ENCODE measurements at regions not wholly inside any gene's neighbourhood (a gene's known extent, or its start where the extent isn't known, plus 50 kb on each side); places are given as distances from the start of the nearest gene placed in this dataset.

DNA sequence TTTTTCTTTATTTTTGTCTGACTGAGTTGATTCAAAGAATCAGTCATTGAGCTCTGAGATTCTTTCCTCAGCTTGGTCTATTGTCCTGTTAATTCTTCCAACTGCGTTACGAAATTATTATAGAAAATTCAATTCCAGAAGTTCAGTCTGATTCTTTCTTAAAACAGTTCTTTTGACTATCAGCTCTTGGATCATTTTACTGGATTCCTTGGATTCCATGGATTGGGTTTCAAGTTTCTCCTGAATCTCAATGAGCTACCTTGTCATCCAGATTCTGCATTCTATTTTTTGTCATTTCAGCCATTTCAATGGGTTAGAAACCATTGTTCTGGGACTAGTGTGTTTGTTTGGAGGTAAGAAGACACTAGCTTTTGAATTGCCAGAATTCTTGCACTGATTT is 169.3 kb downstream of the PCDH20 start:
- POLR2A ChIA-PET: no interaction called here
- WGBS (ENCODE audit: low lambda C conversion rate): 46% methylated on average over 2 of the region's 2 CpGs

DNA sequence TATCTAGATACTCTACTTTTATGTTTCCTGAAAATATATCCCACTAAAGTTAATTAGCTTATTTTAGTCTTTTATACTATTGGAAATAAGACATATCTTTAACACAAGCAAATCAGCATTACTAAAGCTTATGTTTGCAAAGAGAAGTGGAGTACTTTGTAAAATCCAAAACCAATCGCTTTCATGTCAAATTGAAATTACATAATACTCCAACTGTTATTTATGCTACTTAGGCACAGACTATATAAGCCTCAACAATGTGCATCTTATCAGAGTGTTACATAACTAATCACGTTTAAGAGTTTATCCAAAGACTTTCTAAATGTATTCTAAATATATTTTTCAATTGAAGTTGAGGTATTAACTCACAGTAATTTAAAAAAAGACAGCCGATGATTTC is 200.0 kb downstream of the PCDH20 start:
- H3K4me3 ChIP-seq (ENCODE audit: low read depth in 2 of 2, low read length in 1 of 2): no peak overlapping the region
- H3F3A ChIP-seq (replicated peaks; ENCODE audit: insufficient read depth): no peaks in the 10 kb centered on the region
- POLR2A ChIA-PET: no interaction called here
- no peak overlapping the region for H3K4me2 ChIP-seq
- H3K9me3 ChIP-seq: no peaks in the 10 kb centered on the region
- H3K27me3 ChIP-seq (ENCODE audit: insufficient read depth): no peaks in the 10 kb centered on the region
- H3K4me1 ChIP-seq (ENCODE audit: control insufficient read depth in 1 of 2, insufficient read depth in 2 of 2, low read depth in 1 of 2, low read length in 1 of 2): no peaks in the 10 kb centered on the region
- no peak overlapping the region for H2AFZ ChIP-seq (ENCODE audit: low read depth)
- no peaks in the 10 kb centered on the region for H3K36me3 ChIP-seq (replicated peaks in 1 of 2; ENCODE audit: control insufficient read depth in 1 of 2, insufficient read depth in 2 of 2, low read length in 1 of 2)
- H3K79me2 ChIP-seq (ENCODE audit: insufficient read depth): no peaks in the 10 kb centered on the region
- CTCF ChIA-PET: no interaction called here
- no peak for DNase-seq
- 44% methylated on average over 3 of the region's 3 CpGs for WGBS (ENCODE audit: low lambda C conversion rate)
- H3K27ac ChIP-seq (ENCODE audit: low read depth in 2 of 2, low read length in 1 of 2): no peak overlapping the region
- no peaks in the 10 kb centered on the region for H4K20me1 ChIP-seq (ENCODE audit: insufficient read depth)
- no peak overlapping the region for H3K9ac ChIP-seq
- H3K9me2 ChIP-seq: no peaks in the 10 kb centered on the region
- TF ChIP-seq TAF1 (IDR thresholded peaks at IDR 0.05; ENCODE audit: borderline replicate concordance, low read depth, low read length) (no peak), YY1 (IDR thresholded peaks at IDR 0.05; ENCODE audit: low read depth) (no peak)

More for the DNA sequence above, 169.3 kb downstream of the PCDH20 start:
- no peak for DNase-seq
- Histone ChIP-seq H3K27ac (ENCODE audit: low read depth in 2 of 2, low read length in 1 of 2) (no peak overlapping the region), H3K36me3 (replicated peaks in 1 of 2; ENCODE audit: control insufficient read depth in 1 of 2, insufficient read depth in 2 of 2, low read length in 1 of 2) (no peaks in the 10 kb centered on the region), H3K4me1 (ENCODE audit: control insufficient read depth in 1 of 2, insufficient read depth in 2 of 2, low read depth in 1 of 2, low read length in 1 of 2) (no peaks in the 10 kb centered on the region; a peak in 1 of 4 replicates), H3K4me2 (no peak overlapping the region), H2AFZ (ENCODE audit: low read depth) (no peak overlapping the region), H3K9ac (no peak overlapping the region), H3K79me2 (ENCODE audit: insufficient read depth) (no peaks in the 10 kb centered on the region), H3K4me3 (ENCODE audit: low read depth in 2 of 2, low read length in 1 of 2) (no peak overlapping the region), H3F3A (replicated peaks; ENCODE audit: insufficient read depth) (no peaks in the 10 kb centered on the region), H3K27me3 (ENCODE audit: insufficient read depth) (no peaks in the 10 kb centered on the region), H4K20me1 (ENCODE audit: insufficient read depth) (no peaks in the 10 kb centered on the region), H3K9me2 (no peaks in the 10 kb centered on the region), H3K9me3 (no peaks in the 10 kb centered on the region)
- CTCF ChIA-PET: no interaction called here
- TF ChIP-seq JUND (IDR thresholded peaks at IDR 0.05) (no peak), POLR2AphosphoS5 (IDR thresholded peaks at IDR 0.05; ENCODE audit: low read depth, low read length) (no peak), MXI1 (IDR thresholded peaks at IDR 0.05; ENCODE audit: low read depth, low read length) (no peak), ELF1 (IDR thresholded peaks at IDR 0.05) (no peak), CHD2 (IDR thresholded peaks at IDR 0.05; ENCODE audit: low read length, partially characterized antibody) (no peak), RAD21 (IDR thresholded peaks at IDR 0.05; ENCODE audit: low read length) (no peak)
- TF ChIP-seq, protein P1, sequence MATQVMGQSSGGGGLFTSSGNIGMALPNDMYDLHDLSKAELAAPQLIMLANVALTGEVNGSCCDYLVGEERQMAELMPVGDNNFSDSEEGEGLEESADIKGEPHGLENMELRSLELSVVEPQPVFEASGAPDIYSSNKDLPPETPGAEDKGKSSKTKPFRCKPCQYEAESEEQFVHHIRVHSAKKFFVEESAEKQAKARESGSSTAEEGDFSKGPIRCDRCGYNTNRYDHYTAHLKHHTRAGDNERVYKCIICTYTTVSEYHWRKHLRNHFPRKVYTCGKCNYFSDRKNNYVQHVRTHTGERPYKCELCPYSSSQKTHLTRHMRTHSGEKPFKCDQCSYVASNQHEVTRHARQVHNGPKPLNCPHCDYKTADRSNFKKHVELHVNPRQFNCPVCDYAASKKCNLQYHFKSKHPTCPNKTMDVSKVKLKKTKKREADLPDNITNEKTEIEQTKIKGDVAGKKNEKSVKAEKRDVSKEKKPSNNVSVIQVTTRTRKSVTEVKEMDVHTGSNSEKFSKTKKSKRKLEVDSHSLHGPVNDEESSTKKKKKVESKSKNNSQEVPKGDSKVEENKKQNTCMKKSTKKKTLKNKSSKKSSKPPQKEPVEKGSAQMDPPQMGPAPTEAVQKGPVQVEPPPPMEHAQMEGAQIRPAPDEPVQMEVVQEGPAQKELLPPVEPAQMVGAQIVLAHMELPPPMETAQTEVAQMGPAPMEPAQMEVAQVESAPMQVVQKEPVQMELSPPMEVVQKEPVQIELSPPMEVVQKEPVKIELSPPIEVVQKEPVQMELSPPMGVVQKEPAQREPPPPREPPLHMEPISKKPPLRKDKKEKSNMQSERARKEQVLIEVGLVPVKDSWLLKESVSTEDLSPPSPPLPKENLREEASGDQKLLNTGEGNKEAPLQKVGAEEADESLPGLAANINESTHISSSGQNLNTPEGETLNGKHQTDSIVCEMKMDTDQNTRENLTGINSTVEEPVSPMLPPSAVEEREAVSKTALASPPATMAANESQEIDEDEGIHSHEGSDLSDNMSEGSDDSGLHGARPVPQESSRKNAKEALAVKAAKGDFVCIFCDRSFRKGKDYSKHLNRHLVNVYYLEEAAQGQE (IDR thresholded peaks at IDR 0.05; ENCODE audit: low read depth, low read length): no peak
- TF ChIP-seq, protein P2, sequence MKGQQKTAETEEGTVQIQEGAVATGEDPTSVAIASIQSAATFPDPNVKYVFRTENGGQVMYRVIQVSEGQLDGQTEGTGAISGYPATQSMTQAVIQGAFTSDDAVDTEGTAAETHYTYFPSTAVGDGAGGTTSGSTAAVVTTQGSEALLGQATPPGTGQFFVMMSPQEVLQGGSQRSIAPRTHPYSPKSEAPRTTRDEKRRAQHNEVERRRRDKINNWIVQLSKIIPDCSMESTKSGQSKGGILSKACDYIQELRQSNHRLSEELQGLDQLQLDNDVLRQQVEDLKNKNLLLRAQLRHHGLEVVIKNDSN (IDR thresholded peaks at IDR 0.05; ENCODE audit: borderline replicate concordance, low read depth): no peak

All from SK-N-SH (cell line).